SH-SY5Y (cell line): ENCODE measurements at regions not wholly inside any gene's neighbourhood (a gene's known extent, or its start where the extent isn't known, plus 50 kb on each side); places are given as distances from the start of the nearest gene placed in this dataset.

Experiments
- GATA2 ChIP-seq: IDR thresholded peaks from 2 replicates; pipeline ENCODE4 v1.6.1; 2011; ENCODE audit warnings: mild to moderate bottlenecking, low read depth, low read length
- GATA3 ChIP-seq: IDR thresholded peaks from 2 replicates; pipeline ENCODE4 v1.6.1; 2011; ENCODE audit warnings: low read depth, mild to moderate bottlenecking, low read length, moderate library complexity

DNA sequence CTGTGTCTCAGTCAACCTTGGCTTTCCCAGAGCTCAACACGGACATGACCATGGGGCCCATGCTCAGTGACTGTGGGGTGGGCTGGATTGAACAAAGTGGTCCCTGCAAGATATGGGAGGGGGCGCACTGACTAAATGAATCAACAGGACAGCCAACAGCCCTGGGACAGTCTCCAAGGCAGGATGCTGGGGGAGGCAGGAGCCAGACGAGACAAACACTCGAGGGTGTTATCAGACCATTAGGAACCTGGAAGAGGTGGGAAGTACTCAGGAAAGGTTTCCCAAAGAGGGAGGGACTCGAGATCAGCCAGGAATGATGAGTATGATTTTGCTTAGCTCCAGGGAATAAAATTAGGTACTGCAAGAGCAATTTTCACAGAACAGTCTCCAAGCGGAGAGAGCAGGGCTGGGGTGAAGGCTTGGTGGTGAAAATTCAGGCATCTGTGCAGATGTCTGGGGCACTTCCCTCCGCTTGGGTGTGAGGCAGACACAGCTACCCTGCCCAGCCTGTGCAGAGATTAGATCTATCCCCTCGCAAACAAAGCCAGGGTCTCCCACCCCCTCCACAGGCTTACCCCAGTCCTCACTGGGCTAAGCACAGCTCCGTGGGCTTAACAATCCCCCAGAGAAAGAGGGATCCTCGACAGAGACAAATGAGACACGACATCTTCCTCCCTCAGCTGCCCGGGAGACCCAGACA lies 261.1 kb upstream of the ZMIZ1 start:
- TF ChIP-seq GATA3 (no peak), GATA2 (peak; percentile 91)
